MM.1S (cell line): ENCODE measurements at regions not wholly inside any gene's neighbourhood (a gene's known extent, or its start where the extent isn't known, plus 50 kb on each side); places are given as distances from the start of the nearest gene placed in this dataset.

Source experiments
- DNase-seq: peaks from one replicate; pipeline ENCODE4 v3.0.0-alpha.2; 2015
- H2AFZ ChIP-seq: fragments of 300-600 bp; sonication (generic); 2 replicates; pipeline ENCODE4 v1.6.0; 2016; ENCODE audit warnings: antibody characterized with exemption, low read length
- H3F3A ChIP-seq: fragments of 300-600 bp; sonication (generic); 2 replicates; pipeline ENCODE4 v1.6.1; 2016; ENCODE audit warnings: mild to moderate bottlenecking, antibody characterized with exemption, low read length, moderate library complexity, mixed read lengths; ENCODE audit not compliant: insufficient read depth
- H3K27ac ChIP-seq: fragments of 300-600 bp; sonication (generic); 2 replicates; pipeline ENCODE4 v1.5.1; 2016; ENCODE audit warnings: mild to moderate bottlenecking, low read length
- H3K27me3 ChIP-seq: fragments of 300-600 bp; sonication (generic); replicated peaks from 2 replicates; pipeline ENCODE4 v1.6.0; 2016; ENCODE audit warnings: low read length; ENCODE audit not compliant: insufficient read depth
- H3K36me3 ChIP-seq: fragments of 300-600 bp; sonication (generic); replicated peaks from 2 replicates; pipeline ENCODE4 v1.6.1; 2016; ENCODE audit warnings: mild to moderate bottlenecking, low read length, mixed read lengths; ENCODE audit not compliant: insufficient read depth
- H3K4me1 ChIP-seq: fragments of 300-600 bp; sonication (generic); 2 replicates; pipeline ENCODE4 v1.6.1; 2016; ENCODE audit warnings: low read length, mixed read lengths
- H3K4me2 ChIP-seq: fragments of 300-600 bp; sonication (generic); 2 replicates; pipeline ENCODE4 v1.6.0; 2016; ENCODE audit warnings: low read depth, low read length
- H3K4me3 ChIP-seq: fragments of 300-600 bp; sonication (generic); 2 replicates; pipeline ENCODE4 v1.5.1; 2016; ENCODE audit warnings: low read length, mixed read lengths
- H3K79me2 ChIP-seq: fragments of 300-600 bp; sonication (generic); 2 replicates; pipeline ENCODE4 v1.6.1; 2016; ENCODE audit warnings: mixed run types, low read length, mixed read lengths
- H3K9ac ChIP-seq: fragments of 300-600 bp; sonication (generic); 2 replicates; pipeline ENCODE4 v1.6.1; 2016; ENCODE audit warnings: low read length, mixed read lengths
- H3K9me2 ChIP-seq: fragments of 300-600 bp; sonication (generic); replicated peaks from 2 replicates; pipeline ENCODE4 v1.6.1; 2016; ENCODE audit warnings: mild to moderate bottlenecking, low read length, mixed read lengths; ENCODE audit not compliant: insufficient read depth
- H3K9me3 ChIP-seq: fragments of 300-600 bp; sonication (generic); replicated peaks from 2 replicates; pipeline ENCODE4 v1.6.1; 2016; ENCODE audit warnings: mild to moderate bottlenecking, low read length, mixed read lengths; ENCODE audit not compliant: insufficient read depth
- H4K20me1 ChIP-seq: fragments of 300-600 bp; sonication (generic); 2 replicates; pipeline ENCODE4 v1.6.1; 2016; ENCODE audit warnings: mild to moderate bottlenecking, low read length, moderate library complexity, mixed read lengths; ENCODE audit not compliant: insufficient read depth
- EZH2 ChIP-seq: fragments of 300-600 bp; sonication (generic); optimal IDR thresholded peaks from 2 replicates; pipeline ENCODE3; 2017; ENCODE audit warnings: low read depth, mild to moderate bottlenecking, antibody characterized with exemption, low read length, mixed read lengths
- EZH2phosphoT487 ChIP-seq: fragments of 300-600 bp; sonication (generic); IDR thresholded peaks from 2 replicates; pipeline ENCODE4 v1.6.1; 2018; ENCODE audit warnings: antibody characterized with exemption, low read length
- TF ChIP-seq, protein P1 (sequence below): fragments of 300-600 bp; sonication (generic); IDR thresholded peaks from 2 replicates; pipeline ENCODE4 v1.5.1; 2016; ENCODE audit warnings: antibody characterized with exemption, low read length, mixed read lengths

DNA sequence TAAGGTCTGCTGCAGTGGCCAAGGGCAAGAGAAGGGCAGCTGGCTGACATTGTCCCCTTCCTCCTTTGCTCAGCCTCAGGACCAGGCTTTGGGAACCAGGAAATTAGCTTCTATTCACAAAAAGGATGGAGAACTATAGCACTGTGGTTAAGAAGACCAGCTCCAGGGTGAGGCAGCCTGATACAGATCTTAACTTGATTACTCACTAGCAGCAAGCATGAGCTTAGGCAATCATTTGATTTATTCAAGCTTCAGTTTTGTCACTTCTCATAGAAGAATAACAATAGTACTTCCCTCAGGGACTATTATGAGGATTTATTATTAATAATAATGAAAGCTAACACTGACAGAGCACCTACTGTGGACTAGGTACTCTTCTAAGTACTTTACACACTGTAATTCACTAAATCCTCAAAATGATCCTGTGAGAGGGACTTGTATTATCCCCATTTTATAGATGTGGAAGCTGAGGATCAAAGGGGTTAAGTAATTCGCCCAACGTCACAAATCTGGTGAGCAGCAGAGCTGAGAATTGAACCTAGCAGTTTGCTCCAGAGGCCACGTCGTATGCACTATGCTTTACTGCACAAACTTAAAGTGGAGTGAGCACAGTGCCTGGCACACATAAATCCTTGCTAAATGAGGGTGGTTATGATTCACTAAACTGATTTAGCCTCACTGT lies 130.4 kb upstream of the PAK3 start:
- TF ChIP-seq EZH2phosphoT487 (no peak), EZH2 (no peak)
- TF ChIP-seq, protein P1, sequence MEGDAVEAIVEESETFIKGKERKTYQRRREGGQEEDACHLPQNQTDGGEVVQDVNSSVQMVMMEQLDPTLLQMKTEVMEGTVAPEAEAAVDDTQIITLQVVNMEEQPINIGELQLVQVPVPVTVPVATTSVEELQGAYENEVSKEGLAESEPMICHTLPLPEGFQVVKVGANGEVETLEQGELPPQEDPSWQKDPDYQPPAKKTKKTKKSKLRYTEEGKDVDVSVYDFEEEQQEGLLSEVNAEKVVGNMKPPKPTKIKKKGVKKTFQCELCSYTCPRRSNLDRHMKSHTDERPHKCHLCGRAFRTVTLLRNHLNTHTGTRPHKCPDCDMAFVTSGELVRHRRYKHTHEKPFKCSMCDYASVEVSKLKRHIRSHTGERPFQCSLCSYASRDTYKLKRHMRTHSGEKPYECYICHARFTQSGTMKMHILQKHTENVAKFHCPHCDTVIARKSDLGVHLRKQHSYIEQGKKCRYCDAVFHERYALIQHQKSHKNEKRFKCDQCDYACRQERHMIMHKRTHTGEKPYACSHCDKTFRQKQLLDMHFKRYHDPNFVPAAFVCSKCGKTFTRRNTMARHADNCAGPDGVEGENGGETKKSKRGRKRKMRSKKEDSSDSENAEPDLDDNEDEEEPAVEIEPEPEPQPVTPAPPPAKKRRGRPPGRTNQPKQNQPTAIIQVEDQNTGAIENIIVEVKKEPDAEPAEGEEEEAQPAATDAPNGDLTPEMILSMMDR: no peak
- H3K4me3 ChIP-seq: no peak overlapping the region
- H3K27ac ChIP-seq: no peak overlapping the region
- H3K9ac ChIP-seq: no peak overlapping the region
- H3K4me1 ChIP-seq: no peaks in the 10 kb centered on the region
- DNase-seq: no peak
- no peaks in the 10 kb centered on the region for H3K9me3 ChIP-seq
- no peaks in the 10 kb centered on the region for H3K79me2 ChIP-seq
- no peaks in the 10 kb centered on the region for H3F3A ChIP-seq
- no peak overlapping the region for H2AFZ ChIP-seq
- no peak overlapping the region for H3K4me2 ChIP-seq
- H3K9me2 ChIP-seq: no peaks in the 10 kb centered on the region
- no peaks in the 10 kb centered on the region for H3K36me3 ChIP-seq
- no peaks in the 10 kb centered on the region for H4K20me1 ChIP-seq
- no peaks in the 10 kb centered on the region for H3K27me3 ChIP-seq

DNA sequence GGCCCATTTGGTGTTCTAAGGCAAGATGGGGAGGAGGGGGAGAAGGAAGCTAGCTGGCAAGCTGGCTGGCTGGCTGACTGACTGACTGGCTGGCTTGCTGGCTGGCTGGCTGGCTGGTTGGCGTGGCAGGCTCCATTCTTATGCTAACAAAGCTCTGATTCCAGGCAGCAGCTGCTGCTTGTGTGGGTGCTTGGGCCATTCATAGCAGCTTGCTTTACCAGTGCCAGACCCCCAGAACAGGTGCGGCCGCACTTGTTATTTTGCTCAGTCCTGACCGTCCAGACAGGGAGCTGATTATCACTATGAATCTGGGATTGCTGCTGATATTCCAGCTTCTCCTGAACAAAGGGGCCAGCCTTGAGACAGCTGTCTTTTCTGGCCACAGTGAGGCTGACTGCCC lies 131.2 kb upstream of the PAK3 start:
- Histone ChIP-seq H3K9me2 (no peaks in the 10 kb centered on the region), H3K9me3 (no peaks in the 10 kb centered on the region), H3K9ac (no peak overlapping the region), H3K79me2 (no peaks in the 10 kb centered on the region), H3K27me3 (no peaks in the 10 kb centered on the region), H3K36me3 (no peaks in the 10 kb centered on the region), H2AFZ (no peak overlapping the region), H3K27ac (no peak overlapping the region), H3K4me1 (no peaks in the 10 kb centered on the region), H4K20me1 (no peaks in the 10 kb centered on the region), H3F3A (no peaks in the 10 kb centered on the region), H3K4me3 (no peak overlapping the region), H3K4me2 (no peak overlapping the region)
- no peak for DNase-seq
- TF ChIP-seq, protein P1: no peak
- no peak for TF ChIP-seq EZH2
- no peak for TF ChIP-seq EZH2phosphoT487

DNA sequence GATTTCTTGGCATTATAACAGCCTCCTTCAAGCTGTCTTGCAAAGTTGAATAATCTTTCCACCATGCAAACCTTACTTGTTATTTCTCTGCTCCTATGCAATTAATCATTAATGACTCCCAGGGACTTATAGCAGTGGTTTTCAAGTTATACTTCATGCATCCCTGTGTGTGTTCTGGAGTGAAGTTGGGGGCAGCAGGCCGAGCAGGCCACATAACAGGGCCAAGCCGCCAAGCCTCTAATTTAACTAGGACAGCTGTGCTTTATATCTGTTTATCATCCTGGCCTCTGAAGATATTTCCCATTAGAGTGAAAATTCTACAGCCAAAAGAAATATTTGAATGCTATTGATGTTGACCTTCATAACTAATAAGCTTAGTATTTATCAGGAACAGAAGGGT lies 133.5 kb upstream of the PAK3 start:
- H3F3A ChIP-seq: no peaks in the 10 kb centered on the region
- H2AFZ ChIP-seq: no peak overlapping the region
- DNase-seq: no peak
- no peaks in the 10 kb centered on the region for H3K79me2 ChIP-seq
- no peaks in the 10 kb centered on the region for H3K36me3 ChIP-seq
- H4K20me1 ChIP-seq: no peaks in the 10 kb centered on the region
- H3K27ac ChIP-seq: no peak overlapping the region
- H3K9me3 ChIP-seq: no peaks in the 10 kb centered on the region
- H3K4me3 ChIP-seq: no peak overlapping the region
- no peaks in the 10 kb centered on the region for H3K9me2 ChIP-seq
- H3K27me3 ChIP-seq: no peaks in the 10 kb centered on the region
- H3K9ac ChIP-seq: no peak overlapping the region
- TF ChIP-seq EZH2phosphoT487: no peak
- TF ChIP-seq EZH2: no peak
- TF ChIP-seq, protein P1: no peak
- H3K4me2 ChIP-seq: no peak overlapping the region
- H3K4me1 ChIP-seq: no peaks in the 10 kb centered on the region
